Mucosa of descending colon (tissue), 3 donors: ENCODE measurements at regions not wholly inside any gene's neighbourhood (a gene's known extent, or its start where the extent isn't known, plus 50 kb on each side); places are given as distances from the start of the nearest gene placed in this dataset.

ENCODE experiments used
- ATAC-seq: fragments of 200-7000 bp; cut with Tn5 transposase; one replicate; pipeline ENCODE4 v1.9.1; 2020; ENCODE audit warnings: mild to moderate bottlenecking, moderate library complexity
- DNase-seq, 3 donors: peaks; one replicate each; pipeline ENCODE4 v3.0.0-alpha.2; 2020
- H3K36me3 ChIP-seq: fragments of 200-600 bp; one replicate; pipeline ENCODE4 v1.8.0; 2021; ENCODE audit warnings: low read depth, mild to moderate bottlenecking
- H3K4me1 ChIP-seq: fragments of 200-600 bp; one replicate; pipeline ENCODE4 v1.8.0; 2021; ENCODE audit warnings: low read depth, mild to moderate bottlenecking
- H3K4me3 ChIP-seq: fragments of 200-600 bp; one replicate; pipeline ENCODE4 v1.8.0; 2021; ENCODE audit warnings: mild to moderate bottlenecking
- H3K9me3 ChIP-seq: fragments of 200-600 bp; one replicate; pipeline ENCODE4 v1.8.0; 2021; ENCODE audit warnings: mild to moderate bottlenecking
- intact Hi-C, 2 donors: fragments of 100-400 bp; cut with DNase I in 1 of 2; cut with micrococcal nuclease in 1 of 2; formaldehyde crosslinking; loops; one replicate each; pipeline versions ENCODE4 v1.11.0 to v1.11.1; 2022; cut with DNase I, micrococcal nuclease
- TF ChIP-seq, protein P1 (sequence below): fragments of 200-600 bp; IDR thresholded peaks from one replicate; pipeline ENCODE4 v1.8.0; 2022; ENCODE audit warnings: antibody characterized with exemption, mild to moderate bottlenecking
- donor health status: DM: no; HTN: no; CAD: no; lungs with moderate emphysema.
- donor health status: DM: no; HTN: no; CAD: no.
- donor health status: DM: no; HTN: yes; CAD: no.

- Histone ChIP-seq H3K36me3 (no peaks in the 10 kb centered on the region), H3K9me3 (no peaks in the 10 kb centered on the region), H3K4me3 (no peak overlapping the region), H3K4me1 (no peaks in the 10 kb centered on the region)
- peak; percentile 51 for ATAC-seq
- TF ChIP-seq, protein P1, sequence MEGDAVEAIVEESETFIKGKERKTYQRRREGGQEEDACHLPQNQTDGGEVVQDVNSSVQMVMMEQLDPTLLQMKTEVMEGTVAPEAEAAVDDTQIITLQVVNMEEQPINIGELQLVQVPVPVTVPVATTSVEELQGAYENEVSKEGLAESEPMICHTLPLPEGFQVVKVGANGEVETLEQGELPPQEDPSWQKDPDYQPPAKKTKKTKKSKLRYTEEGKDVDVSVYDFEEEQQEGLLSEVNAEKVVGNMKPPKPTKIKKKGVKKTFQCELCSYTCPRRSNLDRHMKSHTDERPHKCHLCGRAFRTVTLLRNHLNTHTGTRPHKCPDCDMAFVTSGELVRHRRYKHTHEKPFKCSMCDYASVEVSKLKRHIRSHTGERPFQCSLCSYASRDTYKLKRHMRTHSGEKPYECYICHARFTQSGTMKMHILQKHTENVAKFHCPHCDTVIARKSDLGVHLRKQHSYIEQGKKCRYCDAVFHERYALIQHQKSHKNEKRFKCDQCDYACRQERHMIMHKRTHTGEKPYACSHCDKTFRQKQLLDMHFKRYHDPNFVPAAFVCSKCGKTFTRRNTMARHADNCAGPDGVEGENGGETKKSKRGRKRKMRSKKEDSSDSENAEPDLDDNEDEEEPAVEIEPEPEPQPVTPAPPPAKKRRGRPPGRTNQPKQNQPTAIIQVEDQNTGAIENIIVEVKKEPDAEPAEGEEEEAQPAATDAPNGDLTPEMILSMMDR = no peak
- no peak for DNase-seq
- intact Hi-C loops = no loop called here
Measured at GRCh38 chr2:187865025-187865424, 310.8 kb upstream of the TFPI start.

- H3K4me1 ChIP-seq = no peaks in the 10 kb centered on the region
- no peak overlapping the region for H3K4me3 ChIP-seq
- H3K9me3 ChIP-seq = no peaks in the 10 kb centered on the region
- DNase-seq (no peak), ATAC-seq (no peak)
- intact Hi-C loops = no loop called here
- TF ChIP-seq, protein P1 = no peak
- H3K36me3 ChIP-seq = no peaks in the 10 kb centered on the region
Measured at GRCh38 chr2:187867165-187867564, 312.9 kb upstream of the TFPI start.

- TF ChIP-seq, protein P1 = no peak
- DNase-seq (no peak), ATAC-seq (no peak)
- intact Hi-C loops = no loop called here
- Histone ChIP-seq H3K4me3 (no peak overlapping the region), H3K4me1 (no peaks in the 10 kb centered on the region), H3K36me3 (no peaks in the 10 kb centered on the region), H3K9me3 (no peaks in the 10 kb centered on the region)
Measured at GRCh38 chr2:187869195-187869594, 315.0 kb upstream of the TFPI start.

- no peak for ATAC-seq
- intact Hi-C loops = no loop called here
- no peaks in the 10 kb centered on the region for H3K36me3 ChIP-seq
Measured at GRCh38 chr2:187871506-187871905, 317.3 kb upstream of the TFPI start.

DNA sequence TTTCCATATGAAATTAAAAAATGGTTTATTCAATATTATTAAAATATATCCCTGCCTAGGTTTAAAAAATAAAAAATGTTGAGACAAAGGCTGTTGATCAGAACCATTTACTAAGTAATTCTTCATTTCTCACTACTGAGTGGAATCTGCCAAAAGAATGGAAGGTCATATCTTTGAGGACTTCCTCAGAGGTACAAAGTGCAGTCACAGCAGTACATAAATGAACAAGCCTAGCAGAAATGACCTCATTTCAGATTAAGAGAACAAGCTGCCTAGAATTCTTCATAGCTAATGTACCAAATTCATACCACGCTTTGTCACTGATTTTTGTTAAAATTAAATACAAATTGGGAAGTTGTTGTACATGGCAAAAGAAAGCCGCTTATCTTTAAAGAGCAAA is 318.9 kb upstream of the TFPI start:
- no peak overlapping the region for H3K4me3 ChIP-seq
- DNase-seq (no peak), ATAC-seq (no peak)
- H3K4me1 ChIP-seq = peaks cover 3% of the 10 kb centered on the region
- H3K36me3 ChIP-seq = no peaks in the 10 kb centered on the region
- intact Hi-C loops = no loop called here
- no peaks in the 10 kb centered on the region for H3K9me3 ChIP-seq
- TF ChIP-seq, protein P1 = no peak

More at GRCh38 chr2:187871506-187871905, 317.3 kb upstream of the TFPI start:
- H3K4me1 ChIP-seq = no peaks in the 10 kb centered on the region
- TF ChIP-seq, protein P1 = no peak
- H3K9me3 ChIP-seq = no peaks in the 10 kb centered on the region
- DNase-seq = no peak
- no peak overlapping the region for H3K4me3 ChIP-seq

- TF ChIP-seq, protein P1 = no peak
- DNase-seq (no peak), ATAC-seq (no peak)
Measured at GRCh38 chr2:187874786-187875185, 320.6 kb upstream of the TFPI start.

More at GRCh38 chr2:187874786-187875185, 320.6 kb upstream of the TFPI start:
- H3K4me3 ChIP-seq = no peak overlapping the region
- no peaks in the 10 kb centered on the region for H3K36me3 ChIP-seq
- peaks cover 3% of the 10 kb centered on the region for H3K4me1 ChIP-seq
- intact Hi-C loops = no loop called here
- no peaks in the 10 kb centered on the region for H3K9me3 ChIP-seq
